ENCODE measurements at regions not wholly inside any gene's neighbourhood (a gene's known extent, or its start where the extent isn't known, plus 50 kb on each side); places are given as distances from the start of the nearest gene placed in this dataset.
"Not testable (repeated sequence)": the region's sequence is repeated elsewhere in the genome, so short reads cannot be mapped to it uniquely, and the experiment has no call there.

DNA sequence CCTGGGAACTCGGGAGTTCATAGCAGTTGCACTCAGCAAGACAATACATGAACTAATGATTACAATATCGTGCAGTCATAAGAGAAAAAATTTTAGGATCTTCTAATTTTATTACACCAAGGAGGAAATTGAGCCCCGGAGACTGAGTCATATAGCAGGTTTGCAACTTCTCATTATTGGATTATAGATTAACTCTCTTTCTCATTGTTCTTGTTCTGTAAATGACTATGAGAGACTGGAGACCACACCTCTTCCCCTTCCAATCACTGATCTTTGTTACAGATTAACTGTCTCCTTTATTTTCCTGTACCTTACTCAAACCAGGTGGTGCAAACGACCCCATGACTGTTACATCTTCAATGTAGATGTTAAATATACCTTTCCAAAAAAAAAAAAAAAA, 435.8 kb upstream of the DDX18 start:
- H3K4me3 ChIP-seq (replicated peaks; ENCODE audit: low read depth, low read length): no peak overlapping the region
- no peak for DNase-seq (ENCODE audit: extremely low read depth, low read depth)
- TF ChIP-seq, protein P1, sequence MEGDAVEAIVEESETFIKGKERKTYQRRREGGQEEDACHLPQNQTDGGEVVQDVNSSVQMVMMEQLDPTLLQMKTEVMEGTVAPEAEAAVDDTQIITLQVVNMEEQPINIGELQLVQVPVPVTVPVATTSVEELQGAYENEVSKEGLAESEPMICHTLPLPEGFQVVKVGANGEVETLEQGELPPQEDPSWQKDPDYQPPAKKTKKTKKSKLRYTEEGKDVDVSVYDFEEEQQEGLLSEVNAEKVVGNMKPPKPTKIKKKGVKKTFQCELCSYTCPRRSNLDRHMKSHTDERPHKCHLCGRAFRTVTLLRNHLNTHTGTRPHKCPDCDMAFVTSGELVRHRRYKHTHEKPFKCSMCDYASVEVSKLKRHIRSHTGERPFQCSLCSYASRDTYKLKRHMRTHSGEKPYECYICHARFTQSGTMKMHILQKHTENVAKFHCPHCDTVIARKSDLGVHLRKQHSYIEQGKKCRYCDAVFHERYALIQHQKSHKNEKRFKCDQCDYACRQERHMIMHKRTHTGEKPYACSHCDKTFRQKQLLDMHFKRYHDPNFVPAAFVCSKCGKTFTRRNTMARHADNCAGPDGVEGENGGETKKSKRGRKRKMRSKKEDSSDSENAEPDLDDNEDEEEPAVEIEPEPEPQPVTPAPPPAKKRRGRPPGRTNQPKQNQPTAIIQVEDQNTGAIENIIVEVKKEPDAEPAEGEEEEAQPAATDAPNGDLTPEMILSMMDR (IDR thresholded peaks at IDR 0.05; ENCODE audit: low read depth, low read length, missing control alignments): no peak

GRCh38 chr2:117379928-117380327, 434.6 kb upstream of the DDX18 start:
- no peak overlapping the region for H3K4me3 ChIP-seq (replicated peaks; ENCODE audit: low read depth, low read length)
- DNase-seq (ENCODE audit: extremely low read depth, low read depth): no peak
- TF ChIP-seq, protein P1 (IDR thresholded peaks at IDR 0.05; ENCODE audit: low read depth, low read length, missing control alignments): no peak

GRCh38 chr2:117383997-117384396, 430.5 kb upstream of the DDX18 start:
- H3K4me3 ChIP-seq (replicated peaks; ENCODE audit: low read depth, low read length); DNase-seq (ENCODE audit: extremely low read depth, low read depth): not testable (repeated sequence)

- no peak overlapping the region for H3K4me3 ChIP-seq (replicated peaks; ENCODE audit: low read depth, low read length)
- TF ChIP-seq, protein P1 (IDR thresholded peaks at IDR 0.05; ENCODE audit: low read depth, low read length, missing control alignments): no peak
Measured at GRCh38 chr2:117396161-117396560, 418.3 kb upstream of the DDX18 start.

DNA sequence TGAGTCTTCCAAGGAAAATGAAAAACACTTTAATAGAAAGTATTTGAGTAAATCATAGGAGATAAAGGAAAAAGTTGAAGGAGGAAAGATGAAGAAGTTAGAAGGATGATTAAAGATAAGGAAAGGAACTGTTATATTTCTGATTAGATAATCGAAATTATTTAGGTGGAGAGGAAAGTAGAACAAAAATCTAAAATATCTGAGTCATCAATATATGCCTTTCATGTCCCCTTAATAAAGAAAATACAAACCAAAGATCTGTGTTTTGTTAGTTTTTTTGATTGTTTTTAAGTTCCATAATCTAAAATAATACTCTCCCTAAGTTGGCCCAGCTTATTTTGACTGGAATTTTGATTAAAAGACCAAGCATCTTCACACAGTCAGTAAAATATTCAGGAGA, 412.9 kb upstream of the DDX18 start:
- no peak overlapping the region for H3K4me3 ChIP-seq (replicated peaks; ENCODE audit: low read depth, low read length)
- no peak for DNase-seq (ENCODE audit: extremely low read depth, low read depth)
- TF ChIP-seq, protein P1 (IDR thresholded peaks at IDR 0.05; ENCODE audit: low read depth, low read length, missing control alignments): no peak

More at GRCh38 chr2:117396161-117396560, 418.3 kb upstream of the DDX18 start:
- DNase-seq (ENCODE audit: extremely low read depth, low read depth): no peak

DNA sequence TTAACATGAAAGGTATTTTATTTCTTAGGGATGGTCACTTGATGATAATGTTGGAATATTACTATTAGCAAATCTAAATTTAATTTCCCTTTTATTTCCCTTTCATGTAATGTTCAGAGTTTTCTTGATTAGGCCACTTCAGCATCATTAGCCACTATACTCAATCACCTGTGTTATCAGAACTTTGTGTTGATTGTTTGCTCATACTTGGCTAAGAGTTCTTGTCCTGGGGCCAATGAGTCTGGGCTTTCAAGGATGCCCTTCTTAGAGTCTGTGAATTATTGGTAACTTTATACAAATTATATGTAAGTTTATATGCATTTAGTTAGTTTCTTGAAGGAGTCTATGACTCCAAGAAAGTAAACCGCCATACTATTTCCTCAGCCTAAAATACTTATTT, 408.0 kb upstream of the DDX18 start:
- H3K4me3 ChIP-seq (replicated peaks; ENCODE audit: low read depth, low read length): no peak overlapping the region
- DNase-seq (ENCODE audit: extremely low read depth, low read depth): no peak
- TF ChIP-seq, protein P1 (IDR thresholded peaks at IDR 0.05; ENCODE audit: low read depth, low read length, missing control alignments): no peak

DNA sequence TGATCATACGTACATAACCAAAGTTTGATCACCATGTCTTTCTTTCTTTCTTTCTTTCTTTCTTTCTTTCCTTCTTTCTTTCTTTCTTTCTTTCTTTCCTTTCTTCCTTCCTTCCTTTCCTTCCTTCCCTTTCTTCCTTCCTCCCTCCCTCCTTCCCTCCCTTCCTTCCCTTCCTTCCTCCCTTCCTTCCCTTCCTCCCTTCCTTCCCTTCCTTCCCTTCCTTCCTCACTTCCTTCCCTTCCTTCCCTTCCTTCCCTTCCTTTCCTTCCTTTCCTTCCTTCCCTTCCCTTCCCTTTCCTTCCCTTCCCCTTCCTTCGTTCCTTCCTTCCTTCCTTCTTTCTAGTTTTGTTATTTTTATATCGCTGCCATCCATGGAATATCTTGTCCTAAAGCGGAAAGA, 406.7 kb upstream of the DDX18 start:
- TF ChIP-seq, protein P1 (IDR thresholded peaks at IDR 0.05; ENCODE audit: low read depth, low read length, missing control alignments): no peak
- no peak for DNase-seq (ENCODE audit: extremely low read depth, low read depth)

More for the DNA sequence above, 406.7 kb upstream of the DDX18 start:
- H3K4me3 ChIP-seq (replicated peaks; ENCODE audit: low read depth, low read length): no peak overlapping the region
